KOPT-K1 (cell line): ENCODE measurements at regions not wholly inside any gene's neighbourhood (a gene's known extent, or its start where the extent isn't known, plus 50 kb on each side); places are given as distances from the start of the nearest gene placed in this dataset.

ENCODE experiments used
- H3K27ac ChIP-seq: fragments of 200-600 bp; sonication (generic); 2 replicates; pipeline ENCODE4 v1.5.1; 2016; ENCODE audit warnings: antibody characterized with exemption, mild to moderate bottlenecking, low read depth, low read length; ENCODE audit not compliant: poor library complexity, severe bottlenecking
- H3K36me3 ChIP-seq: fragments of 200-600 bp; sonication (generic); 2 replicates; pipeline ENCODE4 v1.5.1; 2017; ENCODE audit warnings: antibody characterized with exemption, mild to moderate bottlenecking, low read length, moderate library complexity; ENCODE audit not compliant: insufficient read depth
- H3K9me3 ChIP-seq: fragments of 200-600 bp; sonication (generic); 2 replicates; pipeline ENCODE4 v1.5.1; 2017; ENCODE audit warnings: antibody characterized with exemption, low read length, mild to moderate bottlenecking; ENCODE audit not compliant: insufficient read depth, poor library complexity, severe bottlenecking

GRCh38 chr3:178428037-178428436 is 108.2 kb upstream of the KCNMB2 start:
- Histone ChIP-seq H3K36me3 (no peaks in the 10 kb centered on the region), H3K9me3 (no peaks in the 10 kb centered on the region), H3K27ac (no peak overlapping the region)

- Histone ChIP-seq H3K9me3 (no peaks in the 10 kb centered on the region), H3K27ac (no peak overlapping the region), H3K36me3 (no peaks in the 10 kb centered on the region)
Measured at GRCh38 chr3:178434206-178434805, 101.9 kb upstream of the KCNMB2 start.

GRCh38 chr3:178435575-178435974 is 100.7 kb upstream of the KCNMB2 start:
- no peaks in the 10 kb centered on the region for H3K9me3 ChIP-seq
- no peak overlapping the region for H3K27ac ChIP-seq
- H3K36me3 ChIP-seq, result no peaks in the 10 kb centered on the region

GRCh38 chr3:178436773-178437172 is 99.5 kb upstream of the KCNMB2 start:
- Histone ChIP-seq H3K27ac (no peak overlapping the region), H3K9me3 (no peaks in the 10 kb centered on the region), H3K36me3 (no peaks in the 10 kb centered on the region)

- Histone ChIP-seq H3K36me3 (no peaks in the 10 kb centered on the region), H3K9me3 (no peaks in the 10 kb centered on the region)
Measured at GRCh38 chr3:178437236-178437635, 99.0 kb upstream of the KCNMB2 start.

GRCh38 chr3:178439504-178439903 is 96.7 kb upstream of the KCNMB2 start:
- Histone ChIP-seq H3K36me3 (no peaks in the 10 kb centered on the region), H3K9me3 (no peaks in the 10 kb centered on the region), H3K27ac (no peak overlapping the region)

More at GRCh38 chr3:178437236-178437635, 99.0 kb upstream of the KCNMB2 start:
- H3K27ac ChIP-seq, result no peak overlapping the region

GRCh38 chr3:178440043-178440442 is 96.2 kb upstream of the KCNMB2 start:
- H3K9me3 ChIP-seq, result no peaks in the 10 kb centered on the region
- H3K27ac ChIP-seq, result no peak overlapping the region
- H3K36me3 ChIP-seq, result no peaks in the 10 kb centered on the region

GRCh38 chr3:178443634-178444033 is 92.6 kb upstream of the KCNMB2 start:
- Histone ChIP-seq H3K36me3 (no peaks in the 10 kb centered on the region), H3K27ac (no peak overlapping the region), H3K9me3 (no peaks in the 10 kb centered on the region)

GRCh38 chr3:178445139-178445538 is 91.1 kb upstream of the KCNMB2 start:
- Histone ChIP-seq H3K9me3 (no peaks in the 10 kb centered on the region), H3K27ac (no peak overlapping the region)

GRCh38 chr3:178446059-178446458 is 90.2 kb upstream of the KCNMB2 start:
- H3K27ac ChIP-seq, result no peak overlapping the region
- no peaks in the 10 kb centered on the region for H3K9me3 ChIP-seq
- H3K36me3 ChIP-seq, result no peaks in the 10 kb centered on the region

More at GRCh38 chr3:178445139-178445538, 91.1 kb upstream of the KCNMB2 start:
- H3K36me3 ChIP-seq, result no peaks in the 10 kb centered on the region

GRCh38 chr3:178450476-178450875 is 85.8 kb upstream of the KCNMB2 start:
- H3K27ac ChIP-seq, result no peak overlapping the region
- H3K36me3 ChIP-seq, result no peaks in the 10 kb centered on the region
- no peaks in the 10 kb centered on the region for H3K9me3 ChIP-seq

- no peaks in the 10 kb centered on the region for H3K9me3 ChIP-seq
- no peaks in the 10 kb centered on the region for H3K36me3 ChIP-seq
- no peak overlapping the region for H3K27ac ChIP-seq
Measured at GRCh38 chr3:178451799-178452198, 84.4 kb upstream of the KCNMB2 start.

- Histone ChIP-seq H3K36me3 (no peaks in the 10 kb centered on the region), H3K27ac (no peak overlapping the region), H3K9me3 (no peaks in the 10 kb centered on the region)
Measured at GRCh38 chr3:178454726-178455125, 81.5 kb upstream of the KCNMB2 start.

- H3K36me3 ChIP-seq, result no peaks in the 10 kb centered on the region
- H3K27ac ChIP-seq, result no peak overlapping the region
- H3K9me3 ChIP-seq, result no peaks in the 10 kb centered on the region
Measured at GRCh38 chr3:178455226-178455625, 81.0 kb upstream of the KCNMB2 start.

GRCh38 chr3:178455946-178456345 is 80.3 kb upstream of the KCNMB2 start:
- Histone ChIP-seq H3K27ac (no peak overlapping the region), H3K9me3 (no peaks in the 10 kb centered on the region), H3K36me3 (no peaks in the 10 kb centered on the region)

GRCh38 chr3:178456621-178457285 is 79.5 kb upstream of the KCNMB2 start:
- no peaks in the 10 kb centered on the region for H3K9me3 ChIP-seq
- H3K36me3 ChIP-seq, result no peaks in the 10 kb centered on the region
- H3K27ac ChIP-seq, result no peak overlapping the region
